ENCODE measurements at regions not wholly inside any gene's neighbourhood (a gene's known extent, or its start where the extent isn't known, plus 50 kb on each side); places are given as distances from the start of the nearest gene placed in this dataset.

- H3K9me3 ChIP-seq, result no peaks in the 10 kb centered on the region
- no peaks in the 10 kb centered on the region for H3K4me1 ChIP-seq
- TF ChIP-seq CTCF (IDR thresholded peaks at IDR 0.05), result no peak
- no peak overlapping the region for H3K27ac ChIP-seq
- H3K9ac ChIP-seq (ENCODE audit: low read depth in 2 of 2, low read length in 2 of 2), result no peak overlapping the region
- intact Hi-C loops (cut with DNase I), result no loop called here
- H3K36me3 ChIP-seq, result no peaks in the 10 kb centered on the region
- no peaks in the 10 kb centered on the region for H3K27me3 ChIP-seq
- no peak overlapping the region for H3K4me3 ChIP-seq
- no peak for DNase-seq
Measured at GRCh38 chr17:63276821-63277220, 169.3 kb downstream of the CYB561 start.

DNA sequence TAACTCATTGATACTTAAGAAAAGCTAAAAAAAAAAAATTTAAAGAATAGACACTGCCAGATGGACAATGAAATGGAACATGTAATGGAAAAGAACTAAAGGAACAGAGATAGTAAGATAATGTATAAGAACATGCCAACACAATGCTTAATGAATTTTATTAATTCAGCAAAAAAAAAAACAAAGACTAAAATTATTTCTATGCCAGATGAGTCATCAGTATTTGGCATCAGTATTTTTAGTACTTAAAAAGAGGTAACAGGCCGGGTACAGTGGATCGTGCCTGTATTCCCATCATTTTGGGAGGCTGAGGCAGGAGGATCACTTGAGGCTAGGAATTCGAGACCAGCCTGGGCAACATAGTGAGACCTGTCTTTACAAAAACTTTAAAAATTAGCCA lies 168.5 kb downstream of the CYB561 start:
- no peak overlapping the region for H3K9ac ChIP-seq (ENCODE audit: low read depth in 2 of 2, low read length in 2 of 2)
- H3K4me3 ChIP-seq, result no peak overlapping the region
- H3K4me1 ChIP-seq, result no peaks in the 10 kb centered on the region
- intact Hi-C loops (cut with DNase I), result no loop called here
- H3K36me3 ChIP-seq, result no peaks in the 10 kb centered on the region
- DNase-seq, result no peak
- H3K27ac ChIP-seq, result no peak overlapping the region
- no peaks in the 10 kb centered on the region for H3K27me3 ChIP-seq
- H3K9me3 ChIP-seq, result no peaks in the 10 kb centered on the region
- TF ChIP-seq CTCF (IDR thresholded peaks at IDR 0.05), result no peak

- Histone ChIP-seq H3K4me1 (no peaks in the 10 kb centered on the region), H3K9ac (ENCODE audit: low read depth in 2 of 2, low read length in 2 of 2) (no peak overlapping the region), H3K36me3 (no peaks in the 10 kb centered on the region), H3K27me3 (no peaks in the 10 kb centered on the region), H3K9me3 (no peaks in the 10 kb centered on the region), H3K27ac (no peak overlapping the region), H3K4me3 (no peak overlapping the region)
- DNase-seq, result no peak
- TF ChIP-seq CTCF (IDR thresholded peaks at IDR 0.05), result no peak
- intact Hi-C loops (cut with DNase I), result no loop called here
Measured at GRCh38 chr17:63278728-63279442, 167.2 kb downstream of the CYB561 start.

DNA sequence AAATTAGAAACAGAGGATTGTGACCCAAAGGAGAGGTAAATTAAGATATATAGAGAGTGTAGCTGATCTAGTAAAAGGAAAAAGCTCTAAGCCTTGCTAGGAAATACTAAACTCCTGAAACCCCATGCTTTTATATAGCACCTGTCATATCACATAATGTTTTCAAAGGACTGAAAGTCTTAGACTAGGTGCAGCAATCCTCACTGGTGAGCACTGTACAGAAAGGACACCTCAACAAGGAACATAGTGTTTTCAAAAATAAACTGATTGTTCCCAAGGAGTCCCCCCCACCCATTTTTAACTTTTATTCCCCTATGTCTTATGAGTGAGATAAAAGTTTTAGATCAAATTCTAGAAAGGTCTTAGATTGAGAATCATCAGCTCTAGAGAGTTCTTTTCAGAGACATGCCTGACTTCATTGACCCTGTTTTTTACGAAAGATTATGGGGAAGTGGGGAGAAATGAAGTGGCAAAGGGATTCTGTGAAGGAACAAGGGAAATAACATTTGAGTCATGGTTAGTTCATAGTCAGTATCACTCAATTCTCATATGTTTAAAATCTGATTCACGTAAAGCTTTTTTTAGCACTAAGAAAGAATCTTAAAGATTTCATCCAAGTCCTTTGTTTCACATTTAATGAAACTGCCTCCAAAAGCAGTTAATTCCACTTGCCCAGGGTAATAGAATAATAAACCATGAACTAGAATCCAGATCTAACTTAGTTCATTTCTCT lies 166.4 kb downstream of the CYB561 start:
- Histone ChIP-seq H3K4me1 (no peaks in the 10 kb centered on the region), H3K9ac (ENCODE audit: low read depth in 2 of 2, low read length in 2 of 2) (no peak overlapping the region), H3K9me3 (no peaks in the 10 kb centered on the region), H3K4me3 (no peak overlapping the region), H3K27me3 (no peaks in the 10 kb centered on the region), H3K36me3 (no peaks in the 10 kb centered on the region), H3K27ac (no peak overlapping the region)
- no peak for TF ChIP-seq CTCF (IDR thresholded peaks at IDR 0.05)
- DNase-seq, result no peak
- intact Hi-C loops (cut with DNase I), result no loop called here

DNA sequence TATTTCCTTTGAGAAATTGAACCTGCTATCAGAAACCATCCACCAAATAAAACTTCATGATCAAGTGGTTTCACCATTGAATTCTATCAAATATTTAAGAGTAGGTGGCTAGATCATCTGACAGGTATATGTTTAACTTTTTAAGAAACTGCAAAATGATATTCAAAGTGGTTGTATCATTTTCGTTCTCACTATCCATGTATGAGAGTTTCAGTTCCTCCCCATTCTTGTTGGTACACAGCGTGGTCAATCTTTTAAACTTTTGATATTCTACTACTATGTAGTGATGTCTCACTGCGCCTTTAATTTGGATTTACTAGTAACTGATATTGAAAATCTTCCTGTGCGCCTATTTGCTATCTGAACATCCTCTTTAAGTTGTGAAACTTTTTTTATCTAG lies 163.7 kb downstream of the CYB561 start:
- no peak for TF ChIP-seq CTCF (IDR thresholded peaks at IDR 0.05)
- Histone ChIP-seq H3K9me3 (no peaks in the 10 kb centered on the region), H3K27ac (no peak overlapping the region), H3K36me3 (no peaks in the 10 kb centered on the region), H3K4me1 (no peaks in the 10 kb centered on the region), H3K9ac (ENCODE audit: low read depth in 2 of 2, low read length in 2 of 2) (no peak overlapping the region), H3K27me3 (no peaks in the 10 kb centered on the region), H3K4me3 (no peak overlapping the region)
- intact Hi-C loops (cut with DNase I), result no loop called here
- no peak for DNase-seq

All from colonic mucosa (tissue), 4 donors.